ENCODE measurements at regions not wholly inside any gene's neighbourhood (a gene's known extent, or its start where the extent isn't known, plus 50 kb on each side); places are given as distances from the start of the nearest gene placed in this dataset.

GRCh38 chr5:2857837-2858236 is 106.4 kb upstream of the IRX2 start:
- no peak for ATAC-seq (ENCODE audit: low FRiP score)
- no peak for DNase-seq (ENCODE audit: low spot score)
- no peak for TF ChIP-seq CTCF (IDR thresholded peaks at IDR 0.05)

GRCh38 chr5:2856206-2856605 is 104.7 kb upstream of the IRX2 start:
- ATAC-seq (ENCODE audit: low FRiP score) (no peak), DNase-seq (ENCODE audit: low spot score) (no peak)
- TF ChIP-seq CTCF (IDR thresholded peaks at IDR 0.05) = no peak

- DNase-seq (ENCODE audit: low spot score) (no peak), ATAC-seq (ENCODE audit: low FRiP score) (no peak)
- TF ChIP-seq CTCF (IDR thresholded peaks at IDR 0.05) = no peak
Observed at GRCh38 chr5:2852446-2852845, 101.0 kb upstream of the IRX2 start.

- ATAC-seq (ENCODE audit: low FRiP score) (no peak), DNase-seq (ENCODE audit: low spot score) (no peak)
- no peak for TF ChIP-seq CTCF (IDR thresholded peaks at IDR 0.05)
Observed at GRCh38 chr5:2851895-2852294, 100.4 kb upstream of the IRX2 start.

GRCh38 chr5:2849429-2849828 is 98.0 kb upstream of the IRX2 start:
- ATAC-seq (ENCODE audit: low FRiP score) (no peak), DNase-seq (ENCODE audit: low spot score) (no peak)

GRCh38 chr5:2848619-2849018 is 97.1 kb upstream of the IRX2 start:
- DNase-seq (ENCODE audit: low spot score) (no peak), ATAC-seq (ENCODE audit: low FRiP score) (no peak)
- TF ChIP-seq CTCF (IDR thresholded peaks at IDR 0.05) = no peak

More at GRCh38 chr5:2849429-2849828, 98.0 kb upstream of the IRX2 start:
- TF ChIP-seq CTCF (IDR thresholded peaks at IDR 0.05) = no peak

GRCh38 chr5:2847608-2848007 is 96.1 kb upstream of the IRX2 start:
- DNase-seq (ENCODE audit: low spot score) (no peak), ATAC-seq (ENCODE audit: low FRiP score) (no peak)
- no peak for TF ChIP-seq CTCF (IDR thresholded peaks at IDR 0.05)
